ENCODE measurements at regions not wholly inside any gene's neighbourhood (a gene's known extent, or its start where the extent isn't known, plus 50 kb on each side); places are given as distances from the start of the nearest gene placed in this dataset.

DNA sequence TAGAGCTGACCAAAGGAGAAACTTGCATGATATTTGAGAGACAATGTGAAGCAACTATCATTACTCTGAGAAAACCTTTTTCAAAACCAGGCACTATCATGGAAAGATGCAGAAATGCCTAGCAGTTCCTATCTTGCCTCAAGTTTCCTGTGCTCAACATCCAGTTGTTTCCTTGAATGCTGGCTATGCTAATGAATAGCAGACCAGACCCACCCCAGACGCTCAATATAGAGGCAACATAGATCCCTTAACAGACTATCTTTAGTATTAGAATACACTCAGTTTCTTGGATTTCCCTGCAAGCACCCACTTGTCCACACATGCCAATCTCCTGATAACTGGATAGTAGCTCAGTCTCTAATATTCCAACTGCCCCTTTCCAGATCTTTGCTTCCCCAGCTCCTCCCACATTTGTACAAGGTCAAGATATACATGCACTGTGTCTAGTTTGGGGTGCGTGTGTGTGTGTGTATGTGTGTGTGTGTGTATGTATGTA is 93.3 kb upstream of the PCSK5 start:
- TF ChIP-seq POLR2A (IDR thresholded peaks at IDR 0.05; ENCODE audit: low read depth, low read length) (no peak), POU2F2 (IDR thresholded peaks at IDR 0.05; ENCODE audit: low read depth, low read length) (no peak), POLR2AphosphoS5 (IDR thresholded peaks at IDR 0.05; ENCODE audit: low read depth, low read length) (no peak)

Data from GM12891 (cell line).